IMR-90 (cell line): ENCODE measurements at regions not wholly inside any gene's neighbourhood (a gene's known extent, or its start where the extent isn't known, plus 50 kb on each side); places are given as distances from the start of the nearest gene placed in this dataset.

Source experiments
- ATAC-seq: fragments of 200-7000 bp; cut with Tn5 transposase; 2 replicates; pipeline ENCODE4 v1.9.1; 2020; ENCODE audit warnings: low read depth, mild to moderate bottlenecking, moderate library complexity
- BruUV-seq: library from RNA; stranded (reverse); fragments of 400-500 nt; replicated peaks from 2 replicates; lab custom pipeline; 2021; lab: Mats Ljungman, UMichigan
- CTCF ChIA-PET: fragments of 300-600 bp; formaldehyde crosslinking; extraction: SDS; loops from one replicate; lab custom pipeline; 2021; ENCODE audit warnings: antibody characterized with exemption; lab: Yijun Ruan, JAX
- POLR2A ChIA-PET: fragments of 300-600 bp; sonication (Branson Sonifier 250); formaldehyde crosslinking; loops from one replicate; lab custom pipeline; 2022; ENCODE audit warnings: antibody characterized with exemption; ENCODE audit not compliant: unreplicated experiment; lab: Charles Lee
- DNase-seq: peaks from one replicate; pipeline ENCODE4 v3.0.0; 2013
- H2AFZ ChIP-seq: replicated peaks from 2 replicates; pipeline ENCODE3; 2013; ENCODE audit warnings: low read length, mild to moderate bottlenecking; ENCODE audit not compliant: poor library complexity
- H2AK5ac ChIP-seq: 2 replicates; pipeline ENCODE4 v1.6.1; 2013; ENCODE audit warnings: low read depth, low read length, inconsistent platforms
- H2AK9ac ChIP-seq: replicated peaks from 2 replicates; pipeline ENCODE3; 2013; ENCODE audit warnings: mild to moderate bottlenecking, low read depth, low read length, moderate library complexity; ENCODE audit not compliant: poor library complexity
- H2BK120ac ChIP-seq: 2 replicates; pipeline ENCODE4 v1.6.1; 2013; ENCODE audit warnings: low read depth, low read length, inconsistent platforms
- H2BK15ac ChIP-seq: 3 replicates; pipeline ENCODE4 v1.6.1; 2013; ENCODE audit warnings: low read depth, low read length, inconsistent platforms
- H2BK20ac ChIP-seq: 2 replicates; pipeline ENCODE4 v1.6.1; 2013; ENCODE audit warnings: low read depth, mild to moderate bottlenecking, inconsistent platforms, low read length, moderate library complexity
- H2BK5ac ChIP-seq: 2 replicates; pipeline ENCODE4 v1.6.1; 2013; ENCODE audit warnings: mild to moderate bottlenecking, low read depth, low read length, inconsistent platforms; ENCODE audit not compliant: poor library complexity, severe bottlenecking
- H3K14ac ChIP-seq: replicated peaks from 2 replicates; pipeline ENCODE4 v1.6.1; 2013; ENCODE audit warnings: low read depth, low read length, inconsistent platforms
- H3K18ac ChIP-seq: 2 replicates; pipeline ENCODE4 v1.6.1; 2013; ENCODE audit warnings: low read depth, low read length, control low read depth
- H3K23ac ChIP-seq: 2 replicates; pipeline ENCODE4 v1.6.1; 2013; ENCODE audit warnings: low read depth, low read length, inconsistent platforms
- H3K27ac ChIP-seq: 2 replicates; pipeline ENCODE4 v1.5.1; 2013; ENCODE audit warnings: mild to moderate bottlenecking, control low read depth, low read length; ENCODE audit not compliant: insufficient read depth
- H3K27me3 ChIP-seq: 2 replicates; pipeline ENCODE4 v1.6.1; 2013; ENCODE audit warnings: low read length; ENCODE audit not compliant: control insufficient read depth, insufficient read depth
- H3K36me3 ChIP-seq: 2 replicates; pipeline ENCODE4 v1.6.1; 2013; ENCODE audit warnings: low read length, mixed read lengths; ENCODE audit not compliant: control insufficient read depth, insufficient read depth
- H3K4ac ChIP-seq: 2 replicates; pipeline ENCODE4 v1.6.1; 2013; ENCODE audit warnings: low read depth, low read length, inconsistent platforms
- H3K4me1 ChIP-seq: 2 replicates; pipeline ENCODE4 v1.6.1; 2013; ENCODE audit warnings: low read length, mixed read lengths; ENCODE audit not compliant: control insufficient read depth, insufficient read depth
- H3K4me2 ChIP-seq: 2 replicates; pipeline ENCODE4 v1.6.1; 2013; ENCODE audit warnings: low read depth, mild to moderate bottlenecking, control low read depth, low read length, moderate library complexity
- H3K4me3 ChIP-seq: 2 replicates; pipeline ENCODE4 v1.5.1; 2013; ENCODE audit warnings: low read depth, mild to moderate bottlenecking, control low read depth, low read length, moderate library complexity; ENCODE audit not compliant: insufficient read depth
- H3K56ac ChIP-seq: 2 replicates; pipeline ENCODE4 v1.6.1; 2013; ENCODE audit warnings: low read length, inconsistent platforms; ENCODE audit not compliant: insufficient read depth; ENCODE audit errors: extremely low read depth
- H3K79me1 ChIP-seq, 2 experiments: 2 replicates each; pipeline ENCODE4 v1.6.1; 2013; ENCODE audit warnings: low read length in 2 of 2, inconsistent platforms in 1 of 2, low read depth in 1 of 2
- H3K9ac ChIP-seq: 2 replicates; pipeline ENCODE4 v1.6.1; 2013; ENCODE audit warnings: low read depth, low read length, control low read depth
- H3K9me1 ChIP-seq: 2 replicates; pipeline ENCODE4 v1.6.1; 2013; ENCODE audit warnings: low read length, inconsistent platforms; ENCODE audit not compliant: insufficient read depth
- H3K9me3 ChIP-seq: 2 replicates; pipeline ENCODE4 v1.6.1; 2013; ENCODE audit warnings: low read length; ENCODE audit not compliant: control insufficient read depth, insufficient read depth
- H4K20me1 ChIP-seq: 2 replicates; pipeline ENCODE4 v1.6.1; 2013; ENCODE audit warnings: low read length, inconsistent platforms; ENCODE audit not compliant: insufficient read depth
- H4K5ac ChIP-seq: 2 replicates; pipeline ENCODE4 v1.6.1; 2013; ENCODE audit warnings: mild to moderate bottlenecking, low read depth, low read length, control low read depth
- H4K8ac ChIP-seq, 2 experiments: 2 replicates each; pipeline ENCODE4 v1.6.1; 2013; ENCODE audit warnings: low read depth in 2 of 2, low read length in 2 of 2, control low read depth in 1 of 2, inconsistent platforms in 1 of 2
- H4K91ac ChIP-seq: 2 replicates; pipeline ENCODE4 v1.6.1; 2013; ENCODE audit warnings: low read depth, low read length, inconsistent platforms; ENCODE audit not compliant: insufficient read depth
- BHLHE40 ChIP-seq: fragments of 150-350 bp; IDR thresholded peaks from 2 replicates; pipeline ENCODE4 v1.6.1; 2016; ENCODE audit warnings: mild to moderate bottlenecking, low read depth, low read length
- CEBPB ChIP-seq: IDR thresholded peaks from 2 replicates; pipeline ENCODE4 v1.6.1; 2012; ENCODE audit warnings: low read depth, low read length, improper control_type of control experiment
- CHD1 ChIP-seq: IDR thresholded peaks from 2 replicates; pipeline ENCODE4 v1.6.1; 2012; ENCODE audit warnings: low read depth, low read length, improper control_type of control experiment
- FOS ChIP-seq: fragments of 150-350 bp; IDR thresholded peaks from 2 replicates; pipeline ENCODE4 v1.6.1; 2016; ENCODE audit warnings: low read depth, low read length
- MAFK ChIP-seq: IDR thresholded peaks from 2 replicates; pipeline ENCODE4 v1.6.1; 2012; ENCODE audit warnings: low read depth, low read length, improper control_type of control experiment
- MAZ ChIP-seq: IDR thresholded peaks from 2 replicates; pipeline ENCODE4 v1.6.1; 2012; ENCODE audit warnings: low read depth, mild to moderate bottlenecking, low read length, improper control_type of control experiment, moderate library complexity, borderline replicate concordance
- MXI1 ChIP-seq: IDR thresholded peaks from 2 replicates; pipeline ENCODE4 v1.6.1; 2012; ENCODE audit warnings: low read depth, mild to moderate bottlenecking, low read length, moderate library complexity, borderline replicate concordance
- NFE2L2 ChIP-seq: fragments of 150-350 bp; IDR thresholded peaks from 2 replicates; pipeline ENCODE4 v1.6.1; 2016; ENCODE audit warnings: low read depth, mild to moderate bottlenecking, low read length
- POLR2A ChIP-seq: IDR thresholded peaks from 2 replicates; pipeline ENCODE4 v1.6.1; 2012; ENCODE audit warnings: mild to moderate bottlenecking, low read depth, low read length
- RAD21 ChIP-seq: IDR thresholded peaks from 2 replicates; pipeline ENCODE4 v1.6.1; 2012; ENCODE audit warnings: low read length, improper control_type of control experiment
- RCOR1 ChIP-seq: IDR thresholded peaks from 2 replicates; pipeline ENCODE4 v1.6.1; 2012; ENCODE audit warnings: mild to moderate bottlenecking, low read length, improper control_type of control experiment; ENCODE audit not compliant: insufficient replicate concordance
- RFX5 ChIP-seq: IDR thresholded peaks from 2 replicates; pipeline ENCODE4 v1.8.0; 2012; ENCODE audit warnings: low read depth, mild to moderate bottlenecking, low read length, moderate library complexity
- SMC3 ChIP-seq: fragments of 150-350 bp; IDR thresholded peaks from 2 replicates; pipeline ENCODE4 v1.6.1; 2016; ENCODE audit warnings: low read depth, mild to moderate bottlenecking, antibody characterized with exemption, low read length, moderate library complexity
- dilution Hi-C: fragments of 300-500 bp; cut with HindIII; formaldehyde crosslinking; loops from one replicate; pipeline ENCODE4 v1.14.3; 2018; ENCODE audit warnings: low sequenced_read_pairs; ENCODE audit not compliant: unreplicated experiment
- in situ Hi-C: fragments of 300-500 bp; cut with MboI; formaldehyde crosslinking; loops from 3 replicates; pipeline ENCODE4 v1.14.3; 2019; ENCODE audit warnings: low sequenced_read_pairs, inconsistent platforms, mixed read lengths
- intact Hi-C: fragments of 100-400 bp; cut with micrococcal nuclease; formaldehyde crosslinking; loops from 2 replicates; pipeline ENCODE4 v1.10.0; 2022
- TF ChIP-seq, protein P1 (sequence below): fragments of 150-350 bp; IDR thresholded peaks from 2 replicates; pipeline ENCODE4 v1.6.1; 2017; ENCODE audit warnings: mild to moderate bottlenecking, antibody characterized with exemption, low read length, low read depth
- TF ChIP-seq, protein P2 (sequence below): conservative IDR thresholded peaks from 2 replicates; pipeline ENCODE4 v1.5.1; 2012; ENCODE audit warnings: mild to moderate bottlenecking, low read depth, low read length, improper control_type of control experiment
- TF ChIP-seq, protein P3 (sequence below): fragments of 150-350 bp; IDR thresholded peaks from 2 replicates; pipeline ENCODE4 v1.6.1; 2016; ENCODE audit warnings: low read depth, mild to moderate bottlenecking, low read length, moderate library complexity, borderline replicate concordance

DNA sequence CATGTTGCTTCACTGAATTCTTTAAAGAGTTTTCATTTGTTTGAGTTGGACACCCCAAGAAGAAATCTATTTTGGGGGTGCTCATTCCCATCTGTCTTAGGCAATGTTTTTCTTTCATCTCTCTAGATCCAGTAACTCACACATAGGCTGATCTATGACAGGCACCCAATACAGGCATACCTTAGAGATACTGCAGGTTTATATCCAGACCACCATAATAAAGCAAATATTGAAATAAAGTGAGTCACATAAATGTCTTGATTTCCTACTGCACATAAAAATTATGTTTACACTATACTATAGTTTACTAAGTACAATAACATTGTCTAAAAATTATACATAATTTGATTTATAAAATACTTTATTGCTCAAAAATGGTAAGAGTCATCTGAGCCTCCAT lies 364.5 kb downstream of the MTRR start:
- Histone ChIP-seq H3K27ac (no peak overlapping the region), H2AK9ac (no peak overlapping the region), H3K4me2 (no peak overlapping the region), H3K14ac (no peak overlapping the region), H4K91ac (no peak overlapping the region), H3K79me1 (no peaks in the 10 kb centered on the region), H3K9me3 (no peaks in the 10 kb centered on the region), H4K8ac (no peak overlapping the region), H2BK5ac (no peak overlapping the region), H2BK120ac (no peak overlapping the region), H2BK20ac (no peak overlapping the region), H3K4ac (no peak overlapping the region), H3K27me3 (no peaks in the 10 kb centered on the region), H3K9ac (no peak overlapping the region), H3K36me3 (no peaks in the 10 kb centered on the region), H3K4me1 (no peaks in the 10 kb centered on the region), H3K4me3 (no peak overlapping the region), H2AFZ (no peak overlapping the region), H3K56ac (no peak overlapping the region), H4K20me1 (no peaks in the 10 kb centered on the region), H2AK5ac (no peak overlapping the region), H2BK15ac (no peak overlapping the region), H3K23ac (no peak overlapping the region), H3K9me1 (no peaks in the 10 kb centered on the region), H3K18ac (no peak overlapping the region), H4K5ac (no peak overlapping the region)
- dilution Hi-C loops (no loop called here), intact Hi-C loops (no loop called here), in situ Hi-C loops (no loop called here)
- no peak for ATAC-seq
- ChIA-PET POLR2A (interaction anchor here (0.6 kb wide), 1 partner anchor 364 kb away, joined by 3 read pairs; no protein-coding TSS in a partner anchor), CTCF (no interaction called here)
- DNase-seq = no peak
- TF ChIP-seq, protein P1, sequence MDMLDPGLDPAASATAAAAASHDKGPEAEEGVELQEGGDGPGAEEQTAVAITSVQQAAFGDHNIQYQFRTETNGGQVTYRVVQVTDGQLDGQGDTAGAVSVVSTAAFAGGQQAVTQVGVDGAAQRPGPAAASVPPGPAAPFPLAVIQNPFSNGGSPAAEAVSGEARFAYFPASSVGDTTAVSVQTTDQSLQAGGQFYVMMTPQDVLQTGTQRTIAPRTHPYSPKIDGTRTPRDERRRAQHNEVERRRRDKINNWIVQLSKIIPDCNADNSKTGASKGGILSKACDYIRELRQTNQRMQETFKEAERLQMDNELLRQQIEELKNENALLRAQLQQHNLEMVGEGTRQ = no peak
- TF ChIP-seq BHLHE40 = no peak
- no peak for TF ChIP-seq RFX5
- no peak for TF ChIP-seq CHD1
- TF ChIP-seq, protein P2, sequence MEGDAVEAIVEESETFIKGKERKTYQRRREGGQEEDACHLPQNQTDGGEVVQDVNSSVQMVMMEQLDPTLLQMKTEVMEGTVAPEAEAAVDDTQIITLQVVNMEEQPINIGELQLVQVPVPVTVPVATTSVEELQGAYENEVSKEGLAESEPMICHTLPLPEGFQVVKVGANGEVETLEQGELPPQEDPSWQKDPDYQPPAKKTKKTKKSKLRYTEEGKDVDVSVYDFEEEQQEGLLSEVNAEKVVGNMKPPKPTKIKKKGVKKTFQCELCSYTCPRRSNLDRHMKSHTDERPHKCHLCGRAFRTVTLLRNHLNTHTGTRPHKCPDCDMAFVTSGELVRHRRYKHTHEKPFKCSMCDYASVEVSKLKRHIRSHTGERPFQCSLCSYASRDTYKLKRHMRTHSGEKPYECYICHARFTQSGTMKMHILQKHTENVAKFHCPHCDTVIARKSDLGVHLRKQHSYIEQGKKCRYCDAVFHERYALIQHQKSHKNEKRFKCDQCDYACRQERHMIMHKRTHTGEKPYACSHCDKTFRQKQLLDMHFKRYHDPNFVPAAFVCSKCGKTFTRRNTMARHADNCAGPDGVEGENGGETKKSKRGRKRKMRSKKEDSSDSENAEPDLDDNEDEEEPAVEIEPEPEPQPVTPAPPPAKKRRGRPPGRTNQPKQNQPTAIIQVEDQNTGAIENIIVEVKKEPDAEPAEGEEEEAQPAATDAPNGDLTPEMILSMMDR = no peak
- TF ChIP-seq SMC3 = no peak
- TF ChIP-seq, protein P3, sequence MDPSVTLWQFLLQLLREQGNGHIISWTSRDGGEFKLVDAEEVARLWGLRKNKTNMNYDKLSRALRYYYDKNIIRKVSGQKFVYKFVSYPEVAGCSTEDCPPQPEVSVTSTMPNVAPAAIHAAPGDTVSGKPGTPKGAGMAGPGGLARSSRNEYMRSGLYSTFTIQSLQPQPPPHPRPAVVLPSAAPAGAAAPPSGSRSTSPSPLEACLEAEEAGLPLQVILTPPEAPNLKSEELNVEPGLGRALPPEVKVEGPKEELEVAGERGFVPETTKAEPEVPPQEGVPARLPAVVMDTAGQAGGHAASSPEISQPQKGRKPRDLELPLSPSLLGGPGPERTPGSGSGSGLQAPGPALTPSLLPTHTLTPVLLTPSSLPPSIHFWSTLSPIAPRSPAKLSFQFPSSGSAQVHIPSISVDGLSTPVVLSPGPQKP = no peak
- no peak for TF ChIP-seq RAD21
- no peak for TF ChIP-seq MXI1
- TF ChIP-seq MAZ = no peak
- TF ChIP-seq NFE2L2 = no peak
- no peak for TF ChIP-seq RCOR1
- no peak for TF ChIP-seq CEBPB
- no peak for TF ChIP-seq MAFK
- TF ChIP-seq POLR2A = no peak
- no peak for TF ChIP-seq FOS
- BruUV-seq = no TSS peak
